ENCODE measurements at regions not wholly inside any gene's neighbourhood (a gene's known extent, or its start where the extent isn't known, plus 50 kb on each side); places are given as distances from the start of the nearest gene placed in this dataset.

- no peak overlapping the region for H3K27ac ChIP-seq (ENCODE audit: control insufficient read depth, insufficient read depth)
- peak overlapping the region; percentile 62 for H3K4me2 ChIP-seq (ENCODE audit: control insufficient read depth, insufficient read depth)
- ATAC-seq (peak; percentile 100), FAIRE-seq (peak; percentile 88), DNase-seq (ENCODE audit: low read depth, low spot score) (peak; percentile 73)
- intact Hi-C loops (cut with micrococcal nuclease; ENCODE audit: unreplicated experiment), result no loop called here
- ChIA-PET POLR2A (no interaction called here), RAD21 (ENCODE audit: unreplicated experiment) (interaction anchor here (1.0 to 1.8 kb wide), 3 partner anchors 64 to 76 kb away, joined by 3 to 6 read pairs (median 5); no protein-coding TSS in a partner anchor), SMC1A (ENCODE audit: uncharacterized antibody, unreplicated experiment) (interaction anchor here (0.7 to 2.1 kb wide), 10 partner anchors 18 to 102 kb away, joined by 3 to 10 read pairs (median 4); no protein-coding TSS in a partner anchor), CTCF (interaction anchor here (0.9 to 3.4 kb wide), 2 partner anchors 9 to 15 kb away, joined by 4 to 17 read pairs; no protein-coding TSS in a partner anchor)
- H3K27me3 ChIP-seq (replicated peaks in 1 of 2; ENCODE audit: control insufficient read depth in 2 of 2, insufficient read depth in 2 of 2, low read length in 1 of 2), result no peaks in the 10 kb centered on the region
- no peak overlapping the region for H2AFZ ChIP-seq (ENCODE audit: control insufficient read depth, low read depth, low read length)
- H3K36me3 ChIP-seq (ENCODE audit: control insufficient read depth in 2 of 2, insufficient read depth in 2 of 2, low read length in 1 of 2), result no peaks in the 10 kb centered on the region
- WGBS (ENCODE audit: insufficient coverage, insufficient replicate concordance, low lambda C conversion rate, missing lambda C conversion rate), result 2% methylated on average over 3 of the region's 3 CpGs
- no peak overlapping the region; the same call in 1 of the 2 replicates for H3K4me3 ChIP-seq
- no peaks in the 10 kb centered on the region for H4K20me1 ChIP-seq (ENCODE audit: control insufficient read depth, insufficient read depth)
- in situ Hi-C loops (cut with MboI), result no loop called here
- no TSS peak for BruUV-seq (replicated peaks)
- H3K4me1 ChIP-seq (ENCODE audit: control insufficient read depth, insufficient read depth, low read length), result no peaks in the 10 kb centered on the region; the same call in 1 of the 2 replicates
- peaks cover 2% of the 10 kb centered on the region; the same call in 2 of the 3 replicates for H3K9me3 ChIP-seq (replicated peaks; ENCODE audit: control insufficient read depth, insufficient read depth, low read length)
- no peaks in the 10 kb centered on the region for H3K79me2 ChIP-seq (ENCODE audit: control insufficient read depth, insufficient read depth, low read length)
- no peak overlapping the region for H3K9ac ChIP-seq (ENCODE audit: control insufficient read depth, insufficient read depth, low read length)
- TF ChIP-seq EGR1 (IDR thresholded peaks at IDR 0.05; ENCODE audit: borderline replicate concordance in 1 of 2, low read depth in 2 of 2, low read length in 2 of 2), result no peak
- TF ChIP-seq MAX (IDR thresholded peaks at IDR 0.05; ENCODE audit: low read depth, low read length), result no peak
- no peak for TF ChIP-seq ZNF622 (IDR thresholded peaks at IDR 0.05)
- TF ChIP-seq SMAD5 (IDR thresholded peaks at IDR 0.05; ENCODE audit: low read depth), result no peak
- no peak for TF ChIP-seq RELA (IDR thresholded peaks at IDR 0.05; ENCODE audit: borderline replicate concordance, partially characterized antibody)
- no peak for TF ChIP-seq CHD4 (IDR thresholded peaks at IDR 0.05)
- TF ChIP-seq, protein P1, sequence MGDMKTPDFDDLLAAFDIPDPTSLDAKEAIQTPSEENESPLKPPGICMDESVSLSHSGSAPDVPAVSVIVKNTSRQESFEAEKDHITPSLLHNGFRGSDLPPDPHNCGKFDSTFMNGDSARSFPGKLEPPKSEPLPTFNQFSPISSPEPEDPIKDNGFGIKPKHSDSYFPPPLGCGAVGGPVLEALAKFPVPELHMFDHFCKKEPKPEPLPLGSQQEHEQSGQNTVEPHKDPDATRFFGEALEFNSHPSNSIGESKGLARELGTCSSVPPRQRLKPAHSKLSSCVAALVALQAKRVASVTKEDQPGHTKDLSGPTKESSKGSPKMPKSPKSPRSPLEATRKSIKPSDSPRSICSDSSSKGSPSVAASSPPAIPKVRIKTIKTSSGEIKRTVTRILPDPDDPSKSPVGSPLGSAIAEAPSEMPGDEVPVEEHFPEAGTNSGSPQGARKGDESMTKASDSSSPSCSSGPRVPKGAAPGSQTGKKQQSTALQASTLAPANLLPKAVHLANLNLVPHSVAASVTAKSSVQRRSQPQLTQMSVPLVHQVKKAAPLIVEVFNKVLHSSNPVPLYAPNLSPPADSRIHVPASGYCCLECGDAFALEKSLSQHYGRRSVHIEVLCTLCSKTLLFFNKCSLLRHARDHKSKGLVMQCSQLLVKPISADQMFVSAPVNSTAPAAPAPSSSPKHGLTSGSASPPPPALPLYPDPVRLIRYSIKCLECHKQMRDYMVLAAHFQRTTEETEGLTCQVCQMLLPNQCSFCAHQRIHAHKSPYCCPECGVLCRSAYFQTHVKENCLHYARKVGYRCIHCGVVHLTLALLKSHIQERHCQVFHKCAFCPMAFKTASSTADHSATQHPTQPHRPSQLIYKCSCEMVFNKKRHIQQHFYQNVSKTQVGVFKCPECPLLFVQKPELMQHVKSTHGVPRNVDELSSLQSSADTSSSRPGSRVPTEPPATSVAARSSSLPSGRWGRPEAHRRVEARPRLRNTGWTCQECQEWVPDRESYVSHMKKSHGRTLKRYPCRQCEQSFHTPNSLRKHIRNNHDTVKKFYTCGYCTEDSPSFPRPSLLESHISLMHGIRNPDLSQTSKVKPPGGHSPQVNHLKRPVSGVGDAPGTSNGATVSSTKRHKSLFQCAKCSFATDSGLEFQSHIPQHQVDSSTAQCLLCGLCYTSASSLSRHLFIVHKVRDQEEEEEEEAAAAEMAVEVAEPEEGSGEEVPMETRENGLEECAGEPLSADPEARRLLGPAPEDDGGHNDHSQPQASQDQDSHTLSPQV (IDR thresholded peaks at IDR 0.05), result no peak
- TF ChIP-seq MEF2A (IDR thresholded peaks at IDR 0.05; ENCODE audit: insufficient read depth, low read depth, low read length), result peak; percentile 34; the same call in 1 of the 2 replicates
- no peak for TF ChIP-seq SUZ12 (IDR thresholded peaks at IDR 0.05; ENCODE audit: unreplicated experiment)
- TF ChIP-seq PML (IDR thresholded peaks at IDR 0.05; ENCODE audit: low read length), result 0 out of 2 replicates have a peak, but pooled peaks have one; percentile 30
- no peak for TF ChIP-seq SREBF2 (IDR thresholded peaks at IDR 0.05; ENCODE audit: low read length)
- TF ChIP-seq HCFC1 (IDR thresholded peaks at IDR 0.05; ENCODE audit: low read length), result no peak
- TF ChIP-seq, protein P2, sequence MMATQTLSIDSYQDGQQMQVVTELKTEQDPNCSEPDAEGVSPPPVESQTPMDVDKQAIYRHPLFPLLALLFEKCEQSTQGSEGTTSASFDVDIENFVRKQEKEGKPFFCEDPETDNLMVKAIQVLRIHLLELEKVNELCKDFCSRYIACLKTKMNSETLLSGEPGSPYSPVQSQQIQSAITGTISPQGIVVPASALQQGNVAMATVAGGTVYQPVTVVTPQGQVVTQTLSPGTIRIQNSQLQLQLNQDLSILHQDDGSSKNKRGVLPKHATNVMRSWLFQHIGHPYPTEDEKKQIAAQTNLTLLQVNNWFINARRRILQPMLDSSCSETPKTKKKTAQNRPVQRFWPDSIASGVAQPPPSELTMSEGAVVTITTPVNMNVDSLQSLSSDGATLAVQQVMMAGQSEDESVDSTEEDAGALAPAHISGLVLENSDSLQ (IDR thresholded peaks at IDR 0.05), result peak; percentile 87
- TF ChIP-seq TCF7 (IDR thresholded peaks at IDR 0.05; ENCODE audit: borderline replicate concordance), result peak; percentile 27; the same call in 1 of the 2 replicates
- TF ChIP-seq ZBTB33 (IDR thresholded peaks at IDR 0.05), result no peak
- TF ChIP-seq IKZF1 (conservative IDR thresholded peaks at IDR 0.05), result peak; percentile 70
- TF ChIP-seq NFXL1 (IDR thresholded peaks at IDR 0.05; ENCODE audit: borderline replicate concordance), result no peak
- TF ChIP-seq ZNF217 (IDR thresholded peaks at IDR 0.05), result peak; percentile 74; the same call in 1 of the 2 replicates
Observed at GRCh38 chr5:92455011-92455410, 1071.9 kb upstream of the ARRDC3 start.

All from GM12878 (cell line).